Cardiac fibroblast (primary cell): ENCODE measurements at regions not wholly inside any gene's neighbourhood (a gene's known extent, or its start where the extent isn't known, plus 50 kb on each side); places are given as distances from the start of the nearest gene placed in this dataset.
"Not testable (repeated sequence)": the region's sequence is repeated elsewhere in the genome, so short reads cannot be mapped to it uniquely, and the experiment has no call there.

Source experiments
- DNase-seq, 2 donors: peaks; one replicate each; pipeline versions ENCODE4 v3.0.0 to v3.0.0-alpha.2; 2010; ENCODE audit warnings: low read depth in 2 of 2
- H3K4me3 ChIP-seq, 2 donors: replicated peaks in 1 of 2; 1 replicate in 1 of 2; 2 replicates in 1 of 2; pipeline ENCODE4 v1.5.1; 2011; ENCODE audit warnings: low read depth in 2 of 2, low read length in 2 of 2, mild to moderate bottlenecking in 2 of 2, moderate library complexity in 1 of 2
- TF ChIP-seq, protein P1 (sequence below): IDR thresholded peaks from one replicate; pipeline ENCODE4 v1.5.1; 2011; ENCODE audit warnings: low read depth, mild to moderate bottlenecking, low read length, inconsistent platforms

GRCh38 chr4:4647041-4647440 is 105.2 kb upstream of the STX18 start:
- H3K4me3 ChIP-seq = no peak overlapping the region
- DNase-seq = peak in 1 of 2 donors; percentile 35
- TF ChIP-seq, protein P1, sequence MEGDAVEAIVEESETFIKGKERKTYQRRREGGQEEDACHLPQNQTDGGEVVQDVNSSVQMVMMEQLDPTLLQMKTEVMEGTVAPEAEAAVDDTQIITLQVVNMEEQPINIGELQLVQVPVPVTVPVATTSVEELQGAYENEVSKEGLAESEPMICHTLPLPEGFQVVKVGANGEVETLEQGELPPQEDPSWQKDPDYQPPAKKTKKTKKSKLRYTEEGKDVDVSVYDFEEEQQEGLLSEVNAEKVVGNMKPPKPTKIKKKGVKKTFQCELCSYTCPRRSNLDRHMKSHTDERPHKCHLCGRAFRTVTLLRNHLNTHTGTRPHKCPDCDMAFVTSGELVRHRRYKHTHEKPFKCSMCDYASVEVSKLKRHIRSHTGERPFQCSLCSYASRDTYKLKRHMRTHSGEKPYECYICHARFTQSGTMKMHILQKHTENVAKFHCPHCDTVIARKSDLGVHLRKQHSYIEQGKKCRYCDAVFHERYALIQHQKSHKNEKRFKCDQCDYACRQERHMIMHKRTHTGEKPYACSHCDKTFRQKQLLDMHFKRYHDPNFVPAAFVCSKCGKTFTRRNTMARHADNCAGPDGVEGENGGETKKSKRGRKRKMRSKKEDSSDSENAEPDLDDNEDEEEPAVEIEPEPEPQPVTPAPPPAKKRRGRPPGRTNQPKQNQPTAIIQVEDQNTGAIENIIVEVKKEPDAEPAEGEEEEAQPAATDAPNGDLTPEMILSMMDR = no peak

DNA sequence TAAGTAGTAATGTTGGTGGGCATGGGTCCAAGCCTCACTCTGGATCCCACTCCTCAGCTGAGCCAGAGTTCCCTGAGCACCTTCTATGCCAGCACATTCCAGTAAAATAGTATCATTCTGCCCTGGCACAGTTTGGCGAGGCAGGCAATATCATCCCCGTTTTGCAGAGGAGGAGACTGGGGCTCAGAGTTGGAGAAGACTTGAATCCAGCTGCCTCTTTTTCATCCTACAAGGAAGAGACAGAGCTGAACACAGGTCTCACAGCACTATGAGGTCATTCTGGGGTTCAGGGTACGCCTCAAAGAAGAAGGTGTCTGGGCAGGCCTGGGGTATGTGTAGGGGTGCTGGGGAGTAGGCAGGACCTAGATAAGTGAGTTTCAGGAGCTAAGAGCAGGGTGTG is 103.9 kb upstream of the STX18 start:
- DNase-seq = no peak
- H3K4me3 ChIP-seq = no peak overlapping the region
- TF ChIP-seq, protein P1 = no peak

DNA sequence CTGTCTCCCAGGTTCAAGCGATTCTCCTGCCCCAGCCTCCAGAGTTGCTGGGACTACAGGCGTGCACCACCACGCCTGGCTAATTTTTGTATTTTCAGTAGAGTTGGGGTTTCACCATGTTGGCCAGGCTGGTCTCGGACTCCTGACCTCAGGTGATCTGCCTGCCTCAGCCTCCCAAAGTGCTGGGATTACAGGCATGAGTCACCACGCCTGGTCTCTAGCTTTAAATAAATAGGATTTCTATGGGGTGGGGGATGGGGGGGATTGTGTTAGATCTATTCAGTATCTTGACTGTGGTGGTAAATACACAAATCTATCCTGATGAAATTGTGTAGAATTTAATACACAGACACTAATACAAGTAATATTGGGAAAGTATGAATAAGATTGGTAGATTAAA is 102.4 kb upstream of the STX18 start:
- not testable (repeated sequence) for DNase-seq, H3K4me3 ChIP-seq

GRCh38 chr4:4643743-4644142 is 101.9 kb upstream of the STX18 start:
- not testable (repeated sequence) for H3K4me3 ChIP-seq, DNase-seq

- H3K4me3 ChIP-seq = no peak overlapping the region
- no peak for DNase-seq
- TF ChIP-seq, protein P1 = no peak
Observed at GRCh38 chr4:4643306-4643705, 101.5 kb upstream of the STX18 start.

DNA sequence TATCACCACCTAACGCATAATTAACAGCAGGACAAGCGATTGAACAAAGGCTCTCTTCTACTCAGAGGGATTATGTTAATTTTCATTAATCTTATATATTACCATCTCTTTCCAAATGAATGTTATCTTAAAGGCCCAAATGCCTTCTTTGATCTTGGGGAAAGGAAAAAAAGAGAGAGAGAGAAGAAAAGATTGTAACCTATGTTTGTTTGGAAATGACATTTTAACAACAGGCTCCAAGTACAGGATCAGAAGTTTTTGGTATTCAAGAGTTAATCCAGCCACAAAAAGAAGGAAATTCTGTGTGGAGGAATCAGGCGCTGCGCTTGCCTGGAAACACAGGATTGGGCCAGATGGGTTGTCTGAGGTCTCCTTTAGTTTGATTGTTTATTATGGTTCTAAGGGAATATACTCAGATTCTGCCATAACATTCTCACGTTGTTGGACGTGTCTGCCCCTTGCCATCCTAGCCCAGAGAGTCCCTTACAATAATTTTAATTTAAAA is 100.7 kb upstream of the STX18 start:
- DNase-seq = no peak
- H3K4me3 ChIP-seq = no peak overlapping the region
- TF ChIP-seq, protein P1 = no peak

DNA sequence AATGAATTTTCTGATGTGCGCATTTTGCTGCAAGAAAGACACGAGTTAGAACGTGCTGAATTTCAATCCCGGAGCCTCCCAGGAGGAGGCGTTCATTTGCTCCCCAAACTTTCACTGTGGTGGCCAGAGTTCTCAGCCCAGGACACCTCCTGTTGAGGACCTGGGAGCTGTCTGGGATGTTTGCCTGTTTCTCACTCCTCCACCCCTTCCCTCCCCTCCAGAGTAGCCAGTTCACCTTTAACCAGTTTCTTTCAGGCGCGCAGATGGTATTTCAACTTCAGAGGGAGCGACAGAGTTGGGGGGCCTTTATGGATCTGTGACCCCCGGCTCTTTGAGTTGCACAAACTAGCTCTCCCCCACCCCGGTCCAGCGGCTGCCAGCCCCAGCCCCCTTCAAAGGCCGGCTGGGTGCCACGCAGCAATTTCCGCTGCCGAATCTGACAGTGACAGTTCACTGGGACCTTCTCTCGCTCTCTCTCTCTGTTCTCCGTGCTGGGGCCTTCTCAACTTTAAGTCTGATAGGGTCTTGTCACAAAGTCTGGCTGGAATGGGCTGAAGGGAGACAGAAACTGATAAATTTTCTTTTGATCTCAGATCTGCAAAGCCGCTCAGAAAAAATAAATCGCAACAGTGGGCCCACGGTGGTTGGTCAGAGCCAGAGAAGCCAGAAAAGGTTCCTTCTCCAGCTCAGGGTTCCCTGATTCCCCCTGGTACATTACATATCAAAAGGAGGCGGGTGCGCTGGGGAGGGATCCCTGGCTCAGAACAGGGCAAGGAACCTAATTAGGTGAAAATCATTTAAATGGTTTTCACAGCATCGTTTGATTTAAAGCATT is 100.0 kb upstream of the STX18 start:
- no peak for DNase-seq
- TF ChIP-seq, protein P1 = no peak
- no peak overlapping the region for H3K4me3 ChIP-seq

DNA sequence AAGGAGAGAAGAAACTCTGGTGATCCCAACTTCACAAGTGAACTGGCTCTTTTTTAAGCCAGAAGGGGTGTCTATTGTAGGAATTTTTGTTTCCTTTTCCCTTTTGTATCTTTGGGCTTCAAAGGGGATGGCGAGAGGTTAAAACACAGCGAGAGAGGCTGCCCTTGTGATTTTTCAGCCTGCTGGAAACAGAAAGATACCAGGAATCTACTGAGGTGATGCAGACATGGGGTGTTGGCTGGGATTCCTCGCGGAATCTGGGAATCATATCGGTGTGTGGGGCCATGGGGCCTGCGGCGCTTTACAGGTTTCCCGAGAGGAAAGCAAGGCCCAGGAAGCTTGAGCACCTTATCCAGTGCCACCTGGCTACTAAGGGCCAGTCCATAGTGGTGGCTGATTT is 99.4 kb upstream of the STX18 start:
- no peak for DNase-seq
- no peak overlapping the region for H3K4me3 ChIP-seq
- TF ChIP-seq, protein P1 = no peak
